NCI-H2029 treated with DMSO at 0.1 percent for 48 hours (cell line): ENCODE measurements at regions not wholly inside any gene's neighbourhood (a gene's known extent, or its start where the extent isn't known, plus 50 kb on each side); places are given as distances from the start of the nearest gene placed in this dataset.
"Not testable (repeated sequence)": the region's sequence is repeated elsewhere in the genome, so short reads cannot be mapped to it uniquely, and the experiment has no call there.

Experiments used
- DNase-seq: peaks from one replicate; lab custom pipeline; 2025; lab: John Stamatoyannopoulos, UW

DNA sequence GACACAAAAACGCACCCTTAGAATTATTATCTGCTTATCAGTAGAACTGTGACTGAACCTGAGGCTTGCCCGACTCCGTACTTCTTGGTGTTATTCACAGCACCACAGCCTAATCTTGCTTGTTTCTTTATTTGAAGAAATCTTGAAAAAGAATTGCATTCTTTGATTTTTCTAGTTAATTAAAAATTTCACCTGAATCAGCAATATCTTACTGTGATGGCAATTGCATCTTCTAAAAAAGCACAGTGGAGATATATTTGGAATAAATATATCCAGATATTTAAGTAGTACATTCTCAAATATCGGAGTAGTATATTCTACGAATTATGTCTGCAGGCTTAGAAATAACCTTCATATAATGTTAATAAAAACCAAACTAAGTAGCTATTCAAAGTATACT, 90.1 kb upstream of the LYSMD4 start:
- DNase-seq = no peak

DNA sequence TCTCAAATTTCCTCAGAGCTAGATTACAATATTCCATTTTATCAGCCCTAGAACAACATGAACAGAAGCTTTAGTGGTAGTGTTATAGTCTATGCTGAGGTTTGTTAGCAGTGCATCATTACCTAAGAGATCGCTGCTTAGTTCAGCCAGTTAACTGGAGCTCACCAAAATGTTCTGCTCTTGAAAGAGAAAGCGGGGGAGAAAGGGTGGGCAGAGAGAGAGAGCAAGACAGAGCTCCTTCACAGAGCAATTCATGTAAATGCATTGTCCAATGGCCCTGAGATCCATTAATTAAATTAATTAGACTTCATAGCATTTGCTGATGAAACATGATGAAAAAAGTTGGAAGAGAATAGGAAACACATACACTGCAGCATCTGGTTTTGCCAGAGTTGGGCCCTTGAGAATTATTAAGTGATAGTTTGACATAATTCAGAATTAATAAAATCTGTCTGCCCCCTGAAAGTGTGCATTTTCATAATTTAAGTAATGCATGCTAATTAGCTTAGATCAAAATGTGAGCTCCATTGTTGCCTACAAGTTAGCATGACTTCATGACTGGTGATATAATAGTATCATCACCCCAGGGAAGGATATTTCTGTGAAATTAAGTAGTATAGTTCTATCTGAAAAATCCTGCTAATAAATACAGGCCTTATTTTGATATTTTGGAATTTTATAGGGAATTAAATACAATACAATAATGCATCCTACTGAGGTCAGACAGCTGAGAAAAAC, 86.9 kb upstream of the LYSMD4 start:
- no peak for DNase-seq

DNA sequence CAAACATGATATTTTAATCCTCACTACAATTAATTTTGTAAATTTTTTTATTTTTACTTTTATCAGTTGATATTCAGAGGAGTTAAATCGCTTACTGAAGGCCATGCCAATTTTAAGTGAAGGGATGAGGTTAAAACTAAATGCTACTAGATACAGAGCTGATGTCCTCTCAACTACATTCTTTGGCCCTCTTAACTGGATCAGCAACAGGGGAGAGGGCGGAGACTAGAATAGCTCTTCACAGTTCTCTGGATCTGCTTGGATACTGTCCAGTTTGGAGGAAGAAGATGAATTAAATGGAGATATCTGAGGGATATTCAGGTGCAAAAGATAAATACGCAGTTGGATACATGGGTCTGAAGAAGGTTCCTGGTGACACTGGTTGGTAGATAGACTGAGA, 85.6 kb upstream of the LYSMD4 start:
- DNase-seq = peak; percentile 6

DNA sequence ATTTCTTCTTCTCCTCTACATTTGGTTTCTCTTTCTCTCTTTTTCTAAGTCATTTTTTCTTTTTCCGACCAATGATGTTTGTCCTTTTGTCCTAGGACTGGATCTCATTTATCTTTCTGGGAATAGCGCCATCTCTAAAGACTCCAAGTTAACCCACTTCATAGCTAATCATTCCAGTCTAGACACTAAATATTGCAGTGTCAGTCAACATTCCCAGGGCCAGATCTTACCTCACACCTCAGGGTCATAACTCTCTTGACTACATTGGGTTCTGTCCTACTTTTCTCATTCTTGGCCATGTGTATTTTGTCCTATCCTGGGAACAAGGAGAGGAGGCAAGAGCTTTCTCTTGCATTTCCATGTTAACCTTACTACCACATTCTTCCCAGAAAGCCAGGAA, 83.6 kb upstream of the LYSMD4 start:
- DNase-seq = not testable (repeated sequence)

DNA sequence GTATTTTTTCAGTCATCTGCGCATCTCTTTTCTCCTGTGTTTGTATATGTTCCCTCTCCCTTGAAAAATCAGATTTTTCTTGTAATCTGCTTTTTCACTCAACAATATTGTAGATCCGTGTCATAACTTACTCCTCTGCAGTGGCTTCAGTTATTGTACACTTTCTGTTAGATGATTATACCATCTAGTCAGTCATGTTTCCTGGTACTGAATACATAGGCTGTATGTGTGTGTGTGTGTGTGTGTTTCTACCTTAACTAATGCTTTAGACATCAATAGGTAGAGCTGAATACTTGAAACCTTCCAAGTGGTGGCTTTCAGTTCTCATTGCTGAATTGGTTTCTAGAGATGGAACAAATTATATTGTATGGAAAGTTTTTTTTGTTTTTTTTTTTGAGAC, 77.4 kb upstream of the LYSMD4 start:
- not testable (repeated sequence) for DNase-seq

DNA sequence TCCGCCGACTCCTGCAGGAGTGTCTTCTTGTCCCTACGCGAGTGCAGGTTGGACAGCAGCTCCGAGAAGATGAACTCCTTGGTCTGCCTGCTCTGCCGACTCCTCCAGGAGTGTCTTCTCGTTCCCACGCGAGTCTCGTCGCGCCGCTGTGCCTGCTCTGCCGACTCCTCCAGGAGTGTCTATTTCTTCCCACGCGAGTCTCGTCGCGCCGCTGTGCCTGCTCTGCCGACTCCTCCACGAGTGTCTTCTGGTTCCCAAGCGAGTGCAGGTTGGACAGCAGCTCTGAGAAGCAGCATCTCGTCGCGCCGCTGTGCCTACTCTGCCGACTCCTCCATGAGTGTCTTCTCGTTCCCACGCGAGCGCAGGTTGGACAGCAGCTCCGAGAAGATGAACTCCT, 66.6 kb upstream of the LYSMD4 start:
- DNase-seq = not testable (repeated sequence)

DNA sequence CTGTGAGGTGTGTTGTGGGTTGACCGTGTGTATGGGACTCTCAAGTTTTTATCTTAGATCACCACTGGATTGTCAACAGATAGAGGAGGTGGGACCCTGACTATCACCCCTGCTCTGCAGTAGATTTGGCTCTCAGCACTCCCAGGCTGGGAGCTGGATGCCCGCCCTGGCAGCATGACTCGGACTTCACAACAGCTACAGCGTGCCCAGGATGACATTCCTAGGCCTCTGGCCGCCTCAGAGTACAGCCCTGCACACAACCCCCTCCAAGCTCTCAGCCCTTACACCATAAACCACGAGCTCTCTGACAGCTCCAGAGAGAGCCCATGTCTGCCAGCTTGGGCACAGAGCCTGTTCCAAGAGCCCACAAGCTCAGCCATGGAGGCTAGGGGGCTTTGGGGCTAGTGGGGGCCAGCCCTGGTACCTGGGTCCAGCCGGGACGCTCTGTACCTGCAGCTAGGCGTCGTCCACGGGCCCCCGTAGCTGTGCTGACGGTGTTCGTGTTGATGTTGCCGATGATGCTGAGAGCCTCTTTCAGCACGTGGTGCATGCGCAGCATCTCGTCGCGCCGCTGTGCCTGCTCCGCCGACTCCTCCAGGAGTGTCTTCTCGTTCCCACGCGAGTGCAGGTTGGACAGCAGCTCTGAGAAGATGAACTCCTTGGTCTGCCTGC, 66.1 kb upstream of the LYSMD4 start:
- not testable (repeated sequence) for DNase-seq

DNA sequence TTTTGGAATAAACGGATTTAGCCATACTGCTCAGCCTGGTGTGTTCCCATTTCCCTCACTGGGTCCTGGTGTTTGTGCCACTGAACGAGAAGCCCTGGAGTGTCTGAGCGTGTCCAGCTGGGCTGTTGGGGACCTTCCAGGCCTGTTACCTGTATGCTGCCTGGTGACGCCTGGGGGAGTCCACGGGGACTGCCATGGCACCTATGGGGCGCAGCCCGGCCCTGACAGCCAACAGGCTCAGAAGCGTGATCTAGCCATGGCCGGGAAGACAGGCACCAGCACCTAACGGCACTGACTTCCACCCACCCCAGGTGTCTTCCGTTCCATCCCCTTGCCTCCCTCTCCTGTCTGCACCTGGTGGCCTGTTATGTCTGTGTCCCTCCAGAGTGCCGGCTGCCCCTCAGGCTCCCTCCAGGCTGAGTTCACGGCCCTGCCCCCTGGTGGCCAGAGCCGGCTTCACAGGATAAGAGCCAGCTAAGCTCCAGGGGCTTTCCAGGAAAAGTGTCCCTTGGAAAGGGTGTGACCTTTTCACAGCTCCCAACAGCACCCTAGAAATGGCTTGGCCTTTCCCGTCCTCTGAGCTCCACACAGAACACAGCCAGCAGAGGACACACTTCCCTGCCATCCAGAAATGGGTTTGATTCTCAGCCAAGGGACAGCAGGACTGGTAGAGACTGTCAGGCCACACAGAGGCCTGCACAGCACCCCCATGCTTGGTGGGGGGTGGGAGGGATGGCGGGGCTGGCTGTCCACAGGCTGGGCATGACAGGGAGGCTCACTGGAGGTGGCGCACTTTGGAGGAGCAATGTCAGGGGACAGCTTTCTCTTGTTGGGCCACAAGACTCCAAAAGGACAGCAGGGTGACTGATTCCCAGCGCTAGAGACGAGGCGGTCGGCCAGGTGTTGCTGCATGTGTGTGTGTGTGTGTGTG, 64.0 kb upstream of the LYSMD4 start:
- not testable (repeated sequence) for DNase-seq

DNA sequence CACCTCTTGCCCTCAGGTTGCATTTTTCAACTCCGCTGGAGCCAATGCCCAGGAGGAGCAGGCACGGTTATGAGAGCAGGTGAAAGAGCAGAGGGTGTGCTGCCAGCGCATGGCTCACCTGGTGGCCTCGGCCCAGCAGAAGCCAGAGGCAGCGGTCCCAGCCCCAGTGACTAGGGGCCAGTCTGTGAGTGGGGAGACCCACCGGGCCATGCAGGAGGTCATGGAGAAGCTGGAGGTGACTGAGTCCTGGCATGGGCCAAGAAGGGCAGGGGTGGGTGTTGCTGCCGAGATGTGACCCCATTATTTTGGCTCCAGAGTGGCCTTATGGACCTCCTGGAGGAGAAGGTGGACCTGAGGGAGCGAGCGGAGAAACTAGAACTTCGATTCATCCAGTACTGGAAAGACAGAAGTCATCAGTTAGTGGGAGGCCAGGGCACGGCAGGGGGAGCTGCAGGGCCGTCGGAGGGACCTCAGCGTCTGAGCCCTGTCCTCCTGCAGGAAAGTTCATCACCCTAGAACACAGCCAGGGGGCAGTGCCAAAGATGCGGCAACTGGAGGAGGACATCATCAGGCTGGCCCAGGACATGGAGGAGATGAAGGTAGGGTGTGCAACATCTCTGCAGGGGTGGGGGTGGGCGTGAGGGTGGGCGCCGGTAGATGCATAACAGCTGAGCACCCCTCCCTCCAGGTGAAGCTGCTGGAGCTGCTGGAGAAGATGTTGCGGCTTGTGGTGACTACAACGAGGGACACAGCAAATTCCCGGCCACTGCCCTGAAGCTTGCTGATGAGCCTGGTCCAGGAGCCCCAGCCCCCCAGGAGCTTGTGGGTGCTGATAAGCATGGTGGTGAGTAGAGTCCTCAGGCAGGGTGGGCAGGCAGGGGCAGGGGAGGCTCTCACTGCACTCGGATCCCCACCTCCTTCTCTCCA, 58.9 kb upstream of the LYSMD4 start:
- DNase-seq = not testable (repeated sequence)

DNA sequence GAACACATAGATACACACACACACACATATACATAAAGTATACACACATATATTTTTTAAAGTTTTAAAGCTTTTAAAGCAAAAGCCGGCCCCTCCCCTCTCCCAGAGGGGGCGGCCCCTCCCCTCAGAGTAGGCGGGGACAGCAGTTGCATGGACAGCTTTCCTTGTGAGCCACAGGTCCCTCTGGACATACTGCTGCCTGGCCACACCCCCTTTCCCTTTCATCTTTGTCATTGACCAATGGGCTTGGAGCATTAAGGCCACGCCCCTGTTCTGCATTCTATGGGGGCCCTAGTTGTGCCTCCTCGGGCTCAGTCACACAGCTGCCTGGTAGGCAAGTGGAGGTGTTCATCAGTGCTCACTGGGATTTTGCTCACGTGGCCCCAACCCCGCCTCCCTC, 57.5 kb upstream of the LYSMD4 start:
- DNase-seq = not testable (repeated sequence)

DNA sequence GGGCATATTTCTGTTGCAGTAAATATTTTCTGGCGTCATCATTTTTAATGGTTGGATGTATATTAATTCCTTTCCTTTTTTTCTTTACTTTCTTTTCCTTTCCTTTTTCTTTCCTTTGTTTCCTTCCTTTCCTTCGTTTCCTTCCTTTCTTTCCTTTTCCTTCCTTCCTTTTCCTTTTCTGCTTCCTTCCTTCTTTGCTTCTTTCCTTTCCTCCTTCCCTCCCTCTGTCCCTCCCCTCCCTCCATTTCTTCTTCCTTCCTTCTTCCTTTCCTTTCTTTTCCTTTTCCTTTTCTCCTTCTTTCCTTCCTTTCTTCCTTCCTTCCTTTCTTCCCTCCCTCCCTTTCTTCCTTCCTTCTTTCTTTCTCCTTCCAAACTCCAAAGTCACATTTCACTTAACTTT, 54.9 kb upstream of the LYSMD4 start:
- DNase-seq = no peak

DNA sequence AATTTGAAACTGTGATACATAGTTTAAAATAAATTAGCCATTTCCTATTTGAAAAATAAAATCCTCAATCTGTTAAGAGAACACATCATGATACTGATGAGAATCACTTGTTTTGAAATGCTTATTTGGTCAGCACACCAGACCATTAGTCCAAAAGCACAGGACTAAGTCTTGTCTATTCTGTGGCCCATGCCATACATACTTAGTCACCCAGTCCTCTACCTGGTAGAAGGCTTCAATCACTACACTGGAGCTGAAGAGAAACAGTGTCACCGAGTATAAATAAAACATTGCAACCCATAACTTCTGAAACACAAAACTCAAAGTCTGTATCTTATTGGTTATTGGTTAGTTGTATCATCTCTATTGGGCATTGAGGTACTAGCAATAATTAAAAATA, 51.6 kb upstream of the LYSMD4 start:
- not testable (repeated sequence) for DNase-seq

DNA sequence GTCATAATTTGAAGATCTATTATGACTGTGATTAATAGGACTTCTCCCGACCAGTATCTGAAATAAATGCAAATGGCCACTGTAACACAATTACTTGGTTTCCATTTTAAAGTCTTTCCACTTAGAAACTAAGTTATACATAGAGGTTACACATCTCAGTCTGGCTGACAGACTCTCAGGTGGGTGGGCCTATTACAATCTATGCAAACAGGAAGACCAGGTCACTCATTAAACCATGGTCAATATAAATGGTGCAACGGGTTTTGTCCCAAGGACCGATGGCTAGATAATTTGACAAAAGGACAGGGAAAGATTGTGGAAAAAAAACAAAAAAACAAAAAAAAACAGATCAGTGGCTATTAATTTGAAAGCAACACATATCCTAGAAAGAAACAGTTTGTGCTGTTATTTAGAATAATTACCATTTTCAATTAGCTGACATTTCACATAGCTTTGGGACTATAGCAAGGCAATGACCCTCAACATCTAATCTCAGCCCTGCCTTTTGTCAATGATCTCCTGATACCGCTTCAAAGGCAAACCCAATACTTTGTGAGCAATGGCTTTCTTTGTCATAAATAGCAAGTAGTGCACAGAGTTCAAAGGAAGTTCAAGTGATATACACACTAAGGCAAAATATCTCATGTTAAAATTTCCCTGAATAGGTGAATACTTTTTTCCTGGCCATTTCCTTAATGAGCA, 50.8 kb upstream of the LYSMD4 start:
- DNase-seq = not testable (repeated sequence)
